Esophagus squamous epithelium (tissue), 4 donors: ENCODE measurements at regions not wholly inside any gene's neighbourhood (a gene's known extent, or its start where the extent isn't known, plus 50 kb on each side); places are given as distances from the start of the nearest gene placed in this dataset.

Source experiments
- POLR2A ChIP-seq, 4 donors: fragments of 450-650 bp; IDR thresholded peaks; one replicate each; pipeline ENCODE4 v1.6.1; 2017; ENCODE audit warnings: antibody characterized with exemption in 4 of 4, mild to moderate bottlenecking in 4 of 4, moderate library complexity in 3 of 4
- TF ChIP-seq, protein P1 (sequence below), 6 experiments: fragments of 450-650 bp in 4 of 6; fragments of 200-600 bp in 2 of 6; sonication (generic) in 2 of 6; IDR thresholded peaks; one replicate each; pipeline ENCODE4 v1.5.1; 2016 to 2019; ENCODE audit warnings: antibody characterized with exemption in 6 of 6, mild to moderate bottlenecking in 4 of 6, moderate library complexity in 4 of 6

DNA sequence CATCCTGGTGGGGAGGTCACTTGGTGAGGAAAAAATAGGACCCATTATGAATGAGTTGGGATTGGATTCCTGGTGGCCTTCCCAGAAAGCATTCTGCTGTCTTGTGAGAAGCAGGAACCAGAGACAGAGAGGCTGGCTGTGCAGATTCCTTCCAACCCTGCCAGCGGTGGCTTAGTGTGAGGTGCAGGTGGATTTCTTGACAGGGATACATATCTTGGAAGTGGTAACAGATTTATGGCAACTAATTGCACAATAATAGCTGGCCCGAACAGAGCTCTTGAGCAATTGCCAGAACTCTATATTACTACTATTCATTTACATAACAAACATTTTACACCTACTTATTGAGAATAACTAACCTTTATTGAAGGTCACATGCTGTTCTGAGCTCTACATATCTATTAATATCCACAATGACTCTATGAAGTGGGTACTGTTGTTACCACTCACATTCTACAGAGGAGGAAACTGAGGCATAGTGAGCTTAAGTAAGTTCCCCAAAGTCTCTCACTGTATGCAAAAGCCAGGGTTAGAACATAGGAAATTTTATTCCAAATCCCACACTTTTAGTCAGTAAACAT is 173.9 kb upstream of the SERP2 start:
- TF ChIP-seq, protein P1, sequence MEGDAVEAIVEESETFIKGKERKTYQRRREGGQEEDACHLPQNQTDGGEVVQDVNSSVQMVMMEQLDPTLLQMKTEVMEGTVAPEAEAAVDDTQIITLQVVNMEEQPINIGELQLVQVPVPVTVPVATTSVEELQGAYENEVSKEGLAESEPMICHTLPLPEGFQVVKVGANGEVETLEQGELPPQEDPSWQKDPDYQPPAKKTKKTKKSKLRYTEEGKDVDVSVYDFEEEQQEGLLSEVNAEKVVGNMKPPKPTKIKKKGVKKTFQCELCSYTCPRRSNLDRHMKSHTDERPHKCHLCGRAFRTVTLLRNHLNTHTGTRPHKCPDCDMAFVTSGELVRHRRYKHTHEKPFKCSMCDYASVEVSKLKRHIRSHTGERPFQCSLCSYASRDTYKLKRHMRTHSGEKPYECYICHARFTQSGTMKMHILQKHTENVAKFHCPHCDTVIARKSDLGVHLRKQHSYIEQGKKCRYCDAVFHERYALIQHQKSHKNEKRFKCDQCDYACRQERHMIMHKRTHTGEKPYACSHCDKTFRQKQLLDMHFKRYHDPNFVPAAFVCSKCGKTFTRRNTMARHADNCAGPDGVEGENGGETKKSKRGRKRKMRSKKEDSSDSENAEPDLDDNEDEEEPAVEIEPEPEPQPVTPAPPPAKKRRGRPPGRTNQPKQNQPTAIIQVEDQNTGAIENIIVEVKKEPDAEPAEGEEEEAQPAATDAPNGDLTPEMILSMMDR (IDR thresholded peaks at IDR 0.05): no peak
- TF ChIP-seq POLR2A (IDR thresholded peaks at IDR 0.05): no peak
